ENCODE measurements at regions not wholly inside any gene's neighbourhood (a gene's known extent, or its start where the extent isn't known, plus 50 kb on each side); places are given as distances from the start of the nearest gene placed in this dataset.

DNA sequence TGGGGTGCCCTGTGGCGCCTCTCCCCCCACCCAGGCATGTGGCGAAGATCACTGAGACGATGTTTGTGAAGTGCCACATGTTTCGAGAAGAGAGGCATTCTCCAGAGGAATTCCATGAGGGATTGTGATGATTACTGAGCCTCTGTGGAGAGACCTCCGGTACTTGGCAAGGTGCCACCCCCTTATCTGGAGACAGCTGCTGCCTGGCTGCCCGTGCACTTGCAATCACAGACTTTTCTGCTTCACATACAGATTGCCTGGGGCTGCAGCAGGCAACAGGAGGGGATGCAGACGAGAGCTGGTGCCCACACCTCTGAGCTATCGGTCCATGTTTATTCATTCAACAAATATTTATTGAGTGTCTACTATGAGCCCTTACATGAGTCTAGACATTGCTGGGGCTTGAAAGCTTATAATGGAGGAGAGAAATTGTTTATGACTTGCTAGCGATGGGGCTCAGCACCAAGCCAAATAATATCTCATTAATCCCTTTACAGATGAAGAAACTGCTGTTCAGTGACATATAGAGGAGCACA is 317.2 kb upstream of the ZFHX3 start:
- Histone ChIP-seq H3K27me3 (ENCODE audit: insufficient read depth, low read length) (peaks cover 32% of the 10 kb centered on the region), H3K4me1 (ENCODE audit: control insufficient read depth in 1 of 2, insufficient read depth in 2 of 2, low read length in 2 of 2) (no peaks in the 10 kb centered on the region), H3K79me2 (ENCODE audit: insufficient read depth, low read length) (no peaks in the 10 kb centered on the region), H3K9me3 (ENCODE audit: control insufficient read depth in 1 of 2, insufficient read depth in 1 of 2, low read depth in 1 of 2, low read length in 2 of 2) (no peaks in the 10 kb centered on the region), H3K4me3 (replicated peaks in 1 of 2; ENCODE audit: low read depth in 1 of 2, low read length in 2 of 2) (no peak overlapping the region), H2AFZ (ENCODE audit: low read depth, low read length, poor library complexity, severe bottlenecking) (no peak overlapping the region), H3K9me2 (ENCODE audit: insufficient read depth) (no peaks in the 10 kb centered on the region), H3K27ac (ENCODE audit: low read depth, low read length) (no peak overlapping the region), H3K36me3 (ENCODE audit: control insufficient read depth in 1 of 2, insufficient read depth in 2 of 2, low read length in 2 of 2) (no peaks in the 10 kb centered on the region), H3K9ac (ENCODE audit: low read length) (no peak overlapping the region), H4K20me1 (ENCODE audit: insufficient read depth) (no peaks in the 10 kb centered on the region), H3K4me2 (ENCODE audit: low read length) (no peak overlapping the region)
- ATAC-seq: no peak
- ChIA-PET RAD21 (ENCODE audit: low non-redundant PET in 1 of 2, low total read pairs in 2 of 2, uncharacterized antibody in 2 of 2, unreplicated experiment in 2 of 2) (no interaction called here), CTCF (no interaction called here), POLR2A (no interaction called here)
- intact Hi-C loops (cut with micrococcal nuclease): no loop called here
- TF ChIP-seq YY1 (IDR thresholded peaks at IDR 0.05; ENCODE audit: extremely low read depth, insufficient replicate concordance, low read depth, low read length) (no peak), POLR2AphosphoS5 (IDR thresholded peaks at IDR 0.05; ENCODE audit: low read depth, low read length) (no peak), EZH2phosphoT487 (IDR thresholded peaks at IDR 0.05; ENCODE audit: borderline replicate concordance) (no peak), CEBPB (IDR thresholded peaks at IDR 0.05; ENCODE audit: low read depth) (no peak), SRF (IDR thresholded peaks at IDR 0.05; ENCODE audit: low read depth) (no peak), ZFX (IDR thresholded peaks at IDR 0.05) (no peak), SP1 (IDR thresholded peaks at IDR 0.05; ENCODE audit: low read depth) (no peak), ZNF274 (IDR thresholded peaks at IDR 0.05; ENCODE audit: low read depth, low read length) (no peak), EZH2 (IDR thresholded peaks at IDR 0.05) (no peak), RAD21 (IDR thresholded peaks at IDR 0.05; ENCODE audit: low read depth) (no peak), POLR2A (IDR thresholded peaks at IDR 0.05; ENCODE audit: borderline replicate concordance, extremely low read depth, insufficient read depth, insufficient read length) (no peak), JUND (IDR thresholded peaks at IDR 0.05) (no peak), TCF7L2 (IDR thresholded peaks at IDR 0.05; ENCODE audit: borderline replicate concordance, extremely low read depth, insufficient read depth, insufficient read length) (no peak), EGR1 (IDR thresholded peaks at IDR 0.05; ENCODE audit: low read depth) (no peak), SIN3A (IDR thresholded peaks at IDR 0.05; ENCODE audit: low read depth) (no peak)
- TF ChIP-seq, protein P1, sequence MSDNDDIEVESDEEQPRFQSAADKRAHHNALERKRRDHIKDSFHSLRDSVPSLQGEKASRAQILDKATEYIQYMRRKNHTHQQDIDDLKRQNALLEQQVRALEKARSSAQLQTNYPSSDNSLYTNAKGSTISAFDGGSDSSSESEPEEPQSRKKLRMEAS (IDR thresholded peaks at IDR 0.05): no peak
- TF ChIP-seq, protein P2, sequence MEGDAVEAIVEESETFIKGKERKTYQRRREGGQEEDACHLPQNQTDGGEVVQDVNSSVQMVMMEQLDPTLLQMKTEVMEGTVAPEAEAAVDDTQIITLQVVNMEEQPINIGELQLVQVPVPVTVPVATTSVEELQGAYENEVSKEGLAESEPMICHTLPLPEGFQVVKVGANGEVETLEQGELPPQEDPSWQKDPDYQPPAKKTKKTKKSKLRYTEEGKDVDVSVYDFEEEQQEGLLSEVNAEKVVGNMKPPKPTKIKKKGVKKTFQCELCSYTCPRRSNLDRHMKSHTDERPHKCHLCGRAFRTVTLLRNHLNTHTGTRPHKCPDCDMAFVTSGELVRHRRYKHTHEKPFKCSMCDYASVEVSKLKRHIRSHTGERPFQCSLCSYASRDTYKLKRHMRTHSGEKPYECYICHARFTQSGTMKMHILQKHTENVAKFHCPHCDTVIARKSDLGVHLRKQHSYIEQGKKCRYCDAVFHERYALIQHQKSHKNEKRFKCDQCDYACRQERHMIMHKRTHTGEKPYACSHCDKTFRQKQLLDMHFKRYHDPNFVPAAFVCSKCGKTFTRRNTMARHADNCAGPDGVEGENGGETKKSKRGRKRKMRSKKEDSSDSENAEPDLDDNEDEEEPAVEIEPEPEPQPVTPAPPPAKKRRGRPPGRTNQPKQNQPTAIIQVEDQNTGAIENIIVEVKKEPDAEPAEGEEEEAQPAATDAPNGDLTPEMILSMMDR (IDR thresholded peaks at IDR 0.05 in 2 of 3, conservative IDR thresholded peaks at IDR 0.05 in 1 of 3; ENCODE audit: borderline replicate concordance in 1 of 3, insufficient read depth in 1 of 3, low read depth in 2 of 3, low read length in 2 of 3): no peak
- TF ChIP-seq, protein P3, sequence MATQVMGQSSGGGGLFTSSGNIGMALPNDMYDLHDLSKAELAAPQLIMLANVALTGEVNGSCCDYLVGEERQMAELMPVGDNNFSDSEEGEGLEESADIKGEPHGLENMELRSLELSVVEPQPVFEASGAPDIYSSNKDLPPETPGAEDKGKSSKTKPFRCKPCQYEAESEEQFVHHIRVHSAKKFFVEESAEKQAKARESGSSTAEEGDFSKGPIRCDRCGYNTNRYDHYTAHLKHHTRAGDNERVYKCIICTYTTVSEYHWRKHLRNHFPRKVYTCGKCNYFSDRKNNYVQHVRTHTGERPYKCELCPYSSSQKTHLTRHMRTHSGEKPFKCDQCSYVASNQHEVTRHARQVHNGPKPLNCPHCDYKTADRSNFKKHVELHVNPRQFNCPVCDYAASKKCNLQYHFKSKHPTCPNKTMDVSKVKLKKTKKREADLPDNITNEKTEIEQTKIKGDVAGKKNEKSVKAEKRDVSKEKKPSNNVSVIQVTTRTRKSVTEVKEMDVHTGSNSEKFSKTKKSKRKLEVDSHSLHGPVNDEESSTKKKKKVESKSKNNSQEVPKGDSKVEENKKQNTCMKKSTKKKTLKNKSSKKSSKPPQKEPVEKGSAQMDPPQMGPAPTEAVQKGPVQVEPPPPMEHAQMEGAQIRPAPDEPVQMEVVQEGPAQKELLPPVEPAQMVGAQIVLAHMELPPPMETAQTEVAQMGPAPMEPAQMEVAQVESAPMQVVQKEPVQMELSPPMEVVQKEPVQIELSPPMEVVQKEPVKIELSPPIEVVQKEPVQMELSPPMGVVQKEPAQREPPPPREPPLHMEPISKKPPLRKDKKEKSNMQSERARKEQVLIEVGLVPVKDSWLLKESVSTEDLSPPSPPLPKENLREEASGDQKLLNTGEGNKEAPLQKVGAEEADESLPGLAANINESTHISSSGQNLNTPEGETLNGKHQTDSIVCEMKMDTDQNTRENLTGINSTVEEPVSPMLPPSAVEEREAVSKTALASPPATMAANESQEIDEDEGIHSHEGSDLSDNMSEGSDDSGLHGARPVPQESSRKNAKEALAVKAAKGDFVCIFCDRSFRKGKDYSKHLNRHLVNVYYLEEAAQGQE (IDR thresholded peaks at IDR 0.05; ENCODE audit: low read depth): no peak
- TF ChIP-seq, protein P4, sequence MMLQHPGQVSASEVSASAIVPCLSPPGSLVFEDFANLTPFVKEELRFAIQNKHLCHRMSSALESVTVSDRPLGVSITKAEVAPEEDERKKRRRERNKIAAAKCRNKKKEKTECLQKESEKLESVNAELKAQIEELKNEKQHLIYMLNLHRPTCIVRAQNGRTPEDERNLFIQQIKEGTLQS (IDR thresholded peaks at IDR 0.05): no peak
- TF ChIP-seq, protein P5, sequence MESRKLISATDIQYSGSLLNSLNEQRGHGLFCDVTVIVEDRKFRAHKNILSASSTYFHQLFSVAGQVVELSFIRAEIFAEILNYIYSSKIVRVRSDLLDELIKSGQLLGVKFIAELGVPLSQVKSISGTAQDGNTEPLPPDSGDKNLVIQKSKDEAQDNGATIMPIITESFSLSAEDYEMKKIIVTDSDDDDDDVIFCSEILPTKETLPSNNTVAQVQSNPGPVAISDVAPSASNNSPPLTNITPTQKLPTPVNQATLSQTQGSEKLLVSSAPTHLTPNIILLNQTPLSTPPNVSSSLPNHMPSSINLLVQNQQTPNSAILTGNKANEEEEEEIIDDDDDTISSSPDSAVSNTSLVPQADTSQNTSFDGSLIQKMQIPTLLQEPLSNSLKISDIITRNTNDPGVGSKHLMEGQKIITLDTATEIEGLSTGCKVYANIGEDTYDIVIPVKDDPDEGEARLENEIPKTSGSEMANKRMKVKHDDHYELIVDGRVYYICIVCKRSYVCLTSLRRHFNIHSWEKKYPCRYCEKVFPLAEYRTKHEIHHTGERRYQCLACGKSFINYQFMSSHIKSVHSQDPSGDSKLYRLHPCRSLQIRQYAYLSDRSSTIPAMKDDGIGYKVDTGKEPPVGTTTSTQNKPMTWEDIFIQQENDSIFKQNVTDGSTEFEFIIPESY (IDR thresholded peaks at IDR 0.05; ENCODE audit: extremely low read depth, insufficient replicate concordance, low read length): no peak
- BruUV-seq (replicated peaks): no TSS peak
- no peak for DNase-seq (ENCODE audit: low read depth, low spot score)
